ENCODE measurements at regions not wholly inside any gene's neighbourhood (a gene's known extent, or its start where the extent isn't known, plus 50 kb on each side); places are given as distances from the start of the nearest gene placed in this dataset.
A peak's percentile ranks its signal among the peaks of the same experiment; 100 is the strongest.
"Not testable (repeated sequence)": the region's sequence is repeated elsewhere in the genome, so short reads cannot be mapped to it uniquely, and the experiment has no call there.

GRCh38 chr5:155514105-155514563 is 500.6 kb downstream of the KIF4B start:
- DNase-seq = no peak

- no peak for DNase-seq
Measured at GRCh38 chr5:155522540-155522939, 509.0 kb downstream of the KIF4B start.

- DNase-seq = peak; percentile 55
Measured at GRCh38 chr5:155529362-155529761, 515.8 kb downstream of the KIF4B start.

- peak; percentile 68 for DNase-seq
Measured at GRCh38 chr5:155530046-155530445, 516.5 kb downstream of the KIF4B start.

- DNase-seq = no peak
Measured at GRCh38 chr5:155532621-155533311, 519.2 kb downstream of the KIF4B start.

GRCh38 chr5:155540000-155540595 is 526.5 kb downstream of the KIF4B start:
- no peak for DNase-seq

- peak; percentile 31 for DNase-seq
Measured at GRCh38 chr5:155546075-155546474, 532.5 kb downstream of the KIF4B start.

GRCh38 chr5:155554500-155554899 is 540.9 kb downstream of the KIF4B start:
- no peak for DNase-seq

GRCh38 chr5:155556222-155556621 is 542.7 kb downstream of the KIF4B start:
- DNase-seq = no peak

- peak; percentile 31 for DNase-seq
Measured at GRCh38 chr5:155556700-155557099, 543.1 kb downstream of the KIF4B start.

- DNase-seq = peak; percentile 7
Measured at GRCh38 chr5:155562158-155562557, 548.6 kb downstream of the KIF4B start.

- DNase-seq = no peak
Measured at GRCh38 chr5:155564541-155564940, 551.0 kb downstream of the KIF4B start.

GRCh38 chr5:155575861-155576260 is 562.3 kb downstream of the KIF4B start:
- DNase-seq = peak; percentile 24

GRCh38 chr5:155586808-155587207 is 573.3 kb downstream of the KIF4B start:
- not testable (repeated sequence) for DNase-seq

GRCh38 chr5:155587458-155587857 is 573.9 kb downstream of the KIF4B start:
- no peak for DNase-seq

- peak; percentile 11 for DNase-seq
Measured at GRCh38 chr5:155591273-155591672, 577.7 kb downstream of the KIF4B start.

- peak; percentile 20 for DNase-seq
Measured at GRCh38 chr5:155594270-155594669, 580.7 kb downstream of the KIF4B start.

GRCh38 chr5:155595791-155596190 is 582.2 kb downstream of the KIF4B start:
- DNase-seq = no peak

GRCh38 chr5:155598552-155598951 is 585.0 kb downstream of the KIF4B start:
- DNase-seq = peak; percentile 88

- DNase-seq = no peak
Measured at GRCh38 chr5:155605920-155606319, 592.4 kb downstream of the KIF4B start.

- peak; percentile 83 for DNase-seq
Measured at GRCh38 chr5:155616779-155617392, 603.3 kb downstream of the KIF4B start.

- peak; percentile 39 for DNase-seq
Measured at GRCh38 chr5:155619688-155620087, 606.1 kb downstream of the KIF4B start.

GRCh38 chr5:155620821-155621410 is 607.4 kb downstream of the KIF4B start:
- peak; percentile 5 for DNase-seq
